ENCODE measurements at regions not wholly inside any gene's neighbourhood (a gene's known extent, or its start where the extent isn't known, plus 50 kb on each side); places are given as distances from the start of the nearest gene placed in this dataset.

- TF ChIP-seq CTCF (IDR thresholded peaks at IDR 0.05): no peak
- Histone ChIP-seq H3K27ac (peak overlapping the region; percentile 35 to 47), H3K9me3 (no peaks in the 10 kb centered on the region), H3K27me3 (no peaks in the 10 kb centered on the region), H3K4me3 (peak overlapping the region; percentile 42 to 57), H3K4me1 (peaks cover 0 to 12% of the 10 kb centered on the region in 2 donors), H3K36me3 (no peaks in the 10 kb centered on the region)
- intact Hi-C loops (cut with DNase I): no loop called here
- DNase-seq (ENCODE audit: low spot score in 2 of 2): no peak
Measured at GRCh38 chr6:156167625-156168071, 609.5 kb upstream of the ARID1B start.

- H3K27me3 ChIP-seq: no peaks in the 10 kb centered on the region
- no peak for TF ChIP-seq CTCF (IDR thresholded peaks at IDR 0.05)
- no peaks in the 10 kb centered on the region for H3K9me3 ChIP-seq
- DNase-seq (ENCODE audit: low spot score in 2 of 2): no peak
- peak overlapping the region; percentile 35 to 47 for H3K27ac ChIP-seq
- H3K4me1 ChIP-seq: peaks cover 0 to 12% of the 10 kb centered on the region in 2 donors
- H3K4me3 ChIP-seq: peak overlapping the region; percentile 42 to 57
- intact Hi-C loops (cut with DNase I): no loop called here
- no peaks in the 10 kb centered on the region for H3K36me3 ChIP-seq
Measured at GRCh38 chr6:156167016-156167624, 610.1 kb upstream of the ARID1B start.

GRCh38 chr6:156166093-156166492 lies 611.1 kb upstream of the ARID1B start:
- no peaks in the 10 kb centered on the region for H3K9me3 ChIP-seq
- H3K27me3 ChIP-seq: no peaks in the 10 kb centered on the region
- no peak for TF ChIP-seq CTCF (IDR thresholded peaks at IDR 0.05)
- H3K4me3 ChIP-seq: no peak overlapping the region
- H3K4me1 ChIP-seq: peaks cover 0 to 12% of the 10 kb centered on the region in 2 donors
- H3K27ac ChIP-seq: no peak overlapping the region
- H3K36me3 ChIP-seq: no peaks in the 10 kb centered on the region
- intact Hi-C loops (cut with DNase I): no loop called here
- DNase-seq (ENCODE audit: low spot score in 2 of 2): no peak

DNA sequence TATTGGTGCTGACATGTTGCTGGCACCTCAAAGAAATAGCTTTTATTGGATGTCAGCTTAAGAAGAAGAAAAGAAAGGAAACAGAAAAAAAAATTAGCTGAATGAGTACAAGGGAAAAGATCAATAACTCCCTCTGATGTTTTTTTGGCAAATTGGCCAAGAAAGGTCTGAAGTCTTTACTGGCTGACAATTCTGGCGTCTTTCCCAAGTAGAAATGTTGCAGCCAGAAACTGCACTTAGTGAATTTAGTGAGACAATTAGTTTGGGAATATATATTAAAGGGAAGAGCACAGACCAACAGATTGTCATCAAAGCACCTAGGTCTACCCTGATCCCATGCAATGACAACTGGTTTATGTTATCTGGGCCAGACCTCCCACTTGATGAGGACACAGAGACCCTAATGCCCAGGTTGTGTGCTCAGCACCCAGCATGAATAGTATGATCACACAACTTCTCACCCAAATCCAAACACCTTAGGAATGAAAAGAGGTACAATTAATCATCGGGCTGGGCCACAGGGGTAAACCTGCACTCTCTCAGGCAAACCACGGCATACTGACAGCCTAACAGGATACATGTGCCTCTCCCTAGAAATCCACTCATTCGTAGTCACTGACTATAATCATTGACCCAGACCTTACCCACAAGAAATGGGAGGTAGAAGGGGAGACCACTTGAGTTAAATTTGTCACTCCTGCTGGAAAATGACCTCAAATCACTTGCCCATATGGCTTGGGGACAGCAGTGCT lies 612.3 kb upstream of the ARID1B start:
- H3K27ac ChIP-seq: no peak overlapping the region
- H3K4me1 ChIP-seq: peaks cover 0 to 12% of the 10 kb centered on the region in 2 donors
- DNase-seq (ENCODE audit: low spot score in 2 of 2): no peak
- H3K36me3 ChIP-seq: no peaks in the 10 kb centered on the region
- no peaks in the 10 kb centered on the region for H3K27me3 ChIP-seq
- no peak for TF ChIP-seq CTCF (IDR thresholded peaks at IDR 0.05)
- H3K4me3 ChIP-seq: no peak overlapping the region
- intact Hi-C loops (cut with DNase I): no loop called here
- no peaks in the 10 kb centered on the region for H3K9me3 ChIP-seq

- H3K4me3 ChIP-seq: no peak overlapping the region
- TF ChIP-seq CTCF (IDR thresholded peaks at IDR 0.05): no peak
- intact Hi-C loops (cut with DNase I): no loop called here
- no peaks in the 10 kb centered on the region for H3K9me3 ChIP-seq
- H3K4me1 ChIP-seq: peaks cover 0 to 12% of the 10 kb centered on the region in 2 donors
- no peak for DNase-seq (ENCODE audit: low spot score in 2 of 2)
- H3K36me3 ChIP-seq: no peaks in the 10 kb centered on the region
- no peak overlapping the region for H3K27ac ChIP-seq
- no peaks in the 10 kb centered on the region for H3K27me3 ChIP-seq
Measured at GRCh38 chr6:156163311-156163710, 613.9 kb upstream of the ARID1B start.

All from ascending aorta (tissue), 2 donors.